Activated naive CD8-positive, alpha-beta T cell treated with anti-CD3 and anti-CD28 coated beads, Interleukin-2, amount 50 U/mL, for 16 hours (primary cell): ENCODE measurements at regions not wholly inside any gene's neighbourhood (a gene's known extent, or its start where the extent isn't known, plus 50 kb on each side); places are given as distances from the start of the nearest gene placed in this dataset.
"Not testable (repeated sequence)": the region's sequence is repeated elsewhere in the genome, so short reads cannot be mapped to it uniquely, and the experiment has no call there.

Experiments used
- DNase-seq: peaks from one replicate; pipeline ENCODE4 v3.0.0-alpha.2; 2020; ENCODE audit warnings: low read depth, low spot score

GRCh38 chr13:26483546-26483945 lies 73.9 kb upstream of the WASF3 start:
- no peak for DNase-seq

- no peak for DNase-seq
These were observed 73.3 kb upstream of the WASF3 start for GRCh38 chr13:26484196-26484595.

GRCh38 chr13:26485288-26485687 lies 72.2 kb upstream of the WASF3 start:
- no peak for DNase-seq

- no peak for DNase-seq
These were observed 71.7 kb upstream of the WASF3 start for GRCh38 chr13:26485786-26486185.

GRCh38 chr13:26486550-26486949 lies 70.9 kb upstream of the WASF3 start:
- DNase-seq = no peak

GRCh38 chr13:26487781-26488180 lies 69.7 kb upstream of the WASF3 start:
- DNase-seq = no peak

DNA sequence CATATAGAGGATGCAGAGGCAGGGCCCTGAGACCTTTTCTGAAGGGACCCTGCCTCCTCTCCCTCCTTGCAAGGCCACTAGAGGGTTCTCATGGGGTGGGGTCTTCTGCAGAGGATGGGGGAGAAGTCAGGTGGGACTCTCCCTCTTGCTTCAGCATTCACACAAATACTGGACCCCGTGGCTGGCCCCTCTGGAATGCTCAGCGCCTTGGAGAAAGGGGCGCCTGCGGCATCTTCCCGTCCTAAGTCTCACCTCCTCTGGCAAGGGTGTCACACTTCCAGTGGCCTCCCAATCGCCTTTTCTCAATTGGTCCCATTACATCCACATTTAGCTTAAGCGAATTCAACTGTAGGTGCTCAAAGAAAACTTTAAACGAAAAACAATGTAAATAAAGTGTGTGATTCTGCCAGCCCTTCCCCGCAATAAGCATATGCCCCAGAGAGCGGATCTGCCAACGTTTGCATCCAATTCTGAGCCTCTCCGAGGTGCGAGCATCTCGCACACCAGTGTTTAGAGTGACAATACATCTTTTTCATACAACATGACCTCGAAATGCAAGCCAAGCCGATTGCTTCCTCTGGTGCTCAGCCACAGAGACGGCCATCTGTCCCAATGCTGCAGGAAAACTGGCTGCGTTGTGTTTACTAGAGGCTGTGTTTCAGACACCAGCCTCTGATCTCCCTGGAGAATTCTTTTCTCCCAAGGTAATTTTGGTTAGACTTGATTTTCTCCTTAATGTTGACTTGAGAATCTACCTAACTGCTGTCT lies 69.1 kb upstream of the WASF3 start:
- DNase-seq = no peak

- not testable (repeated sequence) for DNase-seq
These were observed 65.2 kb upstream of the WASF3 start for GRCh38 chr13:26492301-26492700.

DNA sequence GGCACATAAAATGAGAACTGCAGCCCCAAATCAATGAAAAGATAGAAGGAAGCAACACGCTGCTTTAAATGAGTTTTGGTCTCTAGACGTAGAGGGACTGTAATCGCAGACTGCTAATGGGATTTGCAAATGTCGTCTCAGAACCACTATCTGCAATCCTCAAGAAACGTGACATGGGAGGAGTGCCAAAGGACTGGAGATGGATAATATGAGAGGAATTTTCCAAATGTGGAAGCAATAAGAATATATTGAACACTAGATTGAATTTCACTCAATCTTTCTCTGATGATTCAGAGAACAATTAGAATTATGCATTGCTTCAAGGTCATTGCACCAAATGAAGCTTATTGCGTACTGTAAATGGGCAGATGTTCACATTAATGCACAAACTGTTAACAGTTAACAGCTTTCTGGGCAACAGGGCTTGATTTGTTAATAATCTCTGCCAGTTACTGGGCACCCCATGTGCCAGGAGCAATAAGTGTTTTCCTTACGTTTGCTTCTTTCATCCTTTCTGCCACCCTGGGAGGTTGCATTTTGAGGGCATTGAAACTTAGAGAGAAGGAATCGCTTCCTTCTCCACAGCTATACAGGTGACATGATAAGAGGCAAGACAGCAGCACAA lies 62.8 kb upstream of the WASF3 start:
- no peak for DNase-seq

DNA sequence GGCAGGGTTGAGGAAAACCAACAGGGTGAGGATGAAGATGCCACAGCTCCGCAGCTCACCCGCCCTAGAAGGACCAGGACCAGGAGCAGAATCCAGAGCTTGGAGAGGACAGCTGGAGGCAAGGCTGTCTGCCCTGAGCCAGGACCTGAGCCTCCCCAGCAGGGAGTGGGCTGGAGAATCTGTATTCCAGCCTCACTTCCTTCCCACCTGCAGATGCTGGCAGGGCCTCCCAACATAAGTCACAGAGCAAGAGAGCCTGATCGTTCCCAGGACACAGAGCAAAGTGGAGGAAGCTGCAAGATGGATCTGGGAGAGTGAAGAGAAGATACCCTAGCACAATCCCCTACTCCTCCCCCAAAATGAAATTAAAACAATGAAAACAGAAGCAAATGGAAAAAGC lies 61.7 kb upstream of the WASF3 start:
- no peak for DNase-seq

- no peak for DNase-seq
These were observed 59.4 kb upstream of the WASF3 start for GRCh38 chr13:26497968-26498511.

- no peak for DNase-seq
These were observed 58.6 kb upstream of the WASF3 start for GRCh38 chr13:26498656-26499601.

- no peak for DNase-seq
These were observed 56.7 kb upstream of the WASF3 start for GRCh38 chr13:26500618-26501320.

DNA sequence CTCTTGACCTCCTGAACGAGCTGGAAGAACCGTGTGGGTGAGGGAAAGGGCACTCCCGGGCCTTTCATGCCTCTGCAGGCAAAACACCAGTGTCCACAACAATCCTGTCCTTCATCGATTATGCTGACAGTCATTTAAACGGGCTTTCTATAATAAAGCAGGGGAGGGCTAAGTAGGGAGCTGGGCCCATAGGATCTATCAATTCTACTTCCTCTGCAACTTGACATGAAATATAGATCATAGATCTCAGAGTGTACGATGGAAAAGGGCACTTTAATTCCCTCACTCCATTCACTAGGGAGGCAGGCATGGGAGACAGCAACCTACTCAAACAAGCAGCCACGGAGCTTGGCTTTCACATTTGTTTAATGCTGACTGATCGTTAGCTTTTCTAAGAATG lies 55.8 kb upstream of the WASF3 start:
- no peak for DNase-seq

- DNase-seq = peak; percentile 21
These were observed 54.7 kb upstream of the WASF3 start for GRCh38 chr13:26502826-26503225.

- DNase-seq = no peak
These were observed 53.5 kb upstream of the WASF3 start for GRCh38 chr13:26503826-26504594.
